Glutamatergic neuron (in vitro differentiated cells): ENCODE measurements at regions not wholly inside any gene's neighbourhood (a gene's known extent, or its start where the extent isn't known, plus 50 kb on each side); places are given as distances from the start of the nearest gene placed in this dataset.

ENCODE experiments used
- DNase-seq: peaks from one replicate; pipeline ENCODE4 v3.0.0; 2022
- H3K27ac Mint-ChIP-seq: one replicate; pipeline ENCODE4 v1.8.0; 2020; ENCODE audit warnings: mild to moderate bottlenecking, mixed read lengths, inconsistent platforms; ENCODE audit not compliant: unreplicated experiment
- H3K27me3 Mint-ChIP-seq: one replicate; pipeline ENCODE4 v1.8.0; 2020; ENCODE audit warnings: mild to moderate bottlenecking, moderate library complexity, mixed read lengths, inconsistent platforms; ENCODE audit not compliant: unreplicated experiment
- H3K36me3 Mint-ChIP-seq: one replicate; pipeline ENCODE4 v1.8.0; 2020; ENCODE audit warnings: mild to moderate bottlenecking, mixed read lengths, inconsistent platforms; ENCODE audit not compliant: unreplicated experiment
- H3K4me1 Mint-ChIP-seq: one replicate; pipeline ENCODE4 v1.8.0; 2020; ENCODE audit warnings: mild to moderate bottlenecking, low read depth, mixed read lengths, inconsistent platforms; ENCODE audit not compliant: unreplicated experiment
- H3K4me3 Mint-ChIP-seq: one replicate; pipeline ENCODE4 v1.8.0; 2020; ENCODE audit warnings: mild to moderate bottlenecking, mixed read lengths, inconsistent platforms; ENCODE audit not compliant: unreplicated experiment
- H3K9me3 Mint-ChIP-seq: one replicate; pipeline ENCODE4 v1.8.0; 2020; ENCODE audit warnings: mild to moderate bottlenecking, moderate library complexity, mixed read lengths, inconsistent platforms; ENCODE audit not compliant: unreplicated experiment
- TF ChIP-seq, protein P1 (sequence below): fragments of 200-600 bp; sonication (generic); IDR thresholded peaks from one replicate; pipeline ENCODE4 v1.5.0; 2021; ENCODE audit not compliant: partially characterized antibody, unreplicated experiment

DNA sequence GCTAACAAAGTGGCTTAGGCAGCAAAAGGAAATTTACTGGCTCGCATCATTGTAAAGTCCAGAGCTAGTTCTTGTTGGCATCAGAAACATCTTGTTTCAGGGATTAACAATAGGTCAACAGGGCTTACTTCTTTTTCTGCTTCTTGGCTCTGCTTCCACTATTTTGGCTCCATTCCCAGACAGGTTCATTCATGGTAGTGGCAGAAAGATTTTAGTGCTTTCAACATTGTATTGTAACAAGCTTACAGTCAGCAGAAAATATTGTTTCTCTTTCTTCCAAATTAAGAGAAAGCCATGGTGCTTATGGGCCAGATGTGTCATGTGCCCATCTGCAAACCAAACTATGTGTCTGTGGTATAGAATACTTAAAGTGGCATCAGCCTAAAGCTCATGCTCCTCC lies 315.6 kb downstream of the RAB38 start:
- Mint-ChIP-seq H3K36me3 (no peaks in the 10 kb centered on the region), H3K9me3 (no peaks in the 10 kb centered on the region), H3K27ac (no peak overlapping the region), H3K4me1 (no peaks in the 10 kb centered on the region), H3K4me3 (no peak overlapping the region), H3K27me3 (no peaks in the 10 kb centered on the region)
- DNase-seq, result no peak
- TF ChIP-seq, protein P1, sequence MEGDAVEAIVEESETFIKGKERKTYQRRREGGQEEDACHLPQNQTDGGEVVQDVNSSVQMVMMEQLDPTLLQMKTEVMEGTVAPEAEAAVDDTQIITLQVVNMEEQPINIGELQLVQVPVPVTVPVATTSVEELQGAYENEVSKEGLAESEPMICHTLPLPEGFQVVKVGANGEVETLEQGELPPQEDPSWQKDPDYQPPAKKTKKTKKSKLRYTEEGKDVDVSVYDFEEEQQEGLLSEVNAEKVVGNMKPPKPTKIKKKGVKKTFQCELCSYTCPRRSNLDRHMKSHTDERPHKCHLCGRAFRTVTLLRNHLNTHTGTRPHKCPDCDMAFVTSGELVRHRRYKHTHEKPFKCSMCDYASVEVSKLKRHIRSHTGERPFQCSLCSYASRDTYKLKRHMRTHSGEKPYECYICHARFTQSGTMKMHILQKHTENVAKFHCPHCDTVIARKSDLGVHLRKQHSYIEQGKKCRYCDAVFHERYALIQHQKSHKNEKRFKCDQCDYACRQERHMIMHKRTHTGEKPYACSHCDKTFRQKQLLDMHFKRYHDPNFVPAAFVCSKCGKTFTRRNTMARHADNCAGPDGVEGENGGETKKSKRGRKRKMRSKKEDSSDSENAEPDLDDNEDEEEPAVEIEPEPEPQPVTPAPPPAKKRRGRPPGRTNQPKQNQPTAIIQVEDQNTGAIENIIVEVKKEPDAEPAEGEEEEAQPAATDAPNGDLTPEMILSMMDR, result no peak

GRCh38 chr11:87851827-87852226 lies 323.4 kb downstream of the RAB38 start:
- Mint-ChIP-seq H3K27ac (no peak overlapping the region), H3K27me3 (no peaks in the 10 kb centered on the region), H3K4me3 (no peak overlapping the region), H3K36me3 (no peaks in the 10 kb centered on the region), H3K4me1 (no peaks in the 10 kb centered on the region), H3K9me3 (no peaks in the 10 kb centered on the region)
- TF ChIP-seq, protein P1, result no peak
- DNase-seq, result no peak

DNA sequence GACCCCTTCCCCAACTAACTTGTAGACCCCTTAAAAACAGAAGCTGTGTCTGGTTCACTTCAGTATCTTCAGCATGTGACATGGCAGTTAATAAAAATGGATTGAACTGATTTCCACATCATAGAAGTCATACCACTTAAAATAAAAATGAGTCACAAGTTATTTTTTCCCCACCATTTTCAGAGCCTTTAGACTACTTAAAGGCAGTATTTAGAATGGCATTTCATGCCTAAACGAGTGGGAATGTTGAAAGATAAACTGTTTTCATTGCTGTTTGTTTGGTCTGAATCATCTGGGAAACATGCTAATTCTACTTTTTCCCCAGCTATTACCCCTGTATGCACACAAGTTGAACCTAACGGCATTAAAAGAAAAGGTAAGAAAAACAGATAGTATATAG lies 324.0 kb downstream of the RAB38 start:
- DNase-seq, result no peak
- Mint-ChIP-seq H3K4me1 (no peaks in the 10 kb centered on the region), H3K4me3 (no peak overlapping the region), H3K36me3 (no peaks in the 10 kb centered on the region), H3K27me3 (no peaks in the 10 kb centered on the region), H3K27ac (no peak overlapping the region), H3K9me3 (no peaks in the 10 kb centered on the region)
- TF ChIP-seq, protein P1, result no peak

- no peaks in the 10 kb centered on the region for H3K4me1 Mint-ChIP-seq
- no peak for DNase-seq
- H3K36me3 Mint-ChIP-seq, result no peaks in the 10 kb centered on the region
- no peak overlapping the region for H3K4me3 Mint-ChIP-seq
- no peaks in the 10 kb centered on the region for H3K9me3 Mint-ChIP-seq
- TF ChIP-seq, protein P1, result no peak
- H3K27ac Mint-ChIP-seq, result no peak overlapping the region
- H3K27me3 Mint-ChIP-seq, result no peaks in the 10 kb centered on the region
Observed at GRCh38 chr11:87849216-87849615, 326.0 kb downstream of the RAB38 start.

DNA sequence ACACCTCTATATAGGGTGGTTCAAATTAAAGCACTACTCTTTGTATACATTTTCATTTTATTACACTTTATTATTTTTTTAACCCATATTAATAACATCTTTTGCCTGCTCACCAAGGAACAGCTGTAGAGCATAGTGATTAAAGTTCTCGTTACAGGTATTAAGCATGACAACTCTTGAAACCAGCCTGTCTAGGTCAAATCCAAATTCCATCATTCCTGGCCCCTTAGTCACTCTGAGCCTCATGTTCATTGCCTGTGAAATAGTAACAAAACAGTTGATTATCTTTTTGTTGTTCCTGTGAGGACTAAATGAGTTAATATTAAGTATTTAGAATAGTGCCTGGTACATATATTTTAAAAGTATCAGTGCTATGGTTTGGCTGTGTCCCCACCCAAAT lies 334.5 kb downstream of the RAB38 start:
- TF ChIP-seq, protein P1, result no peak
- H3K36me3 Mint-ChIP-seq, result no peaks in the 10 kb centered on the region
- no peak for DNase-seq
- no peaks in the 10 kb centered on the region for H3K9me3 Mint-ChIP-seq
- H3K4me1 Mint-ChIP-seq, result no peaks in the 10 kb centered on the region
- no peaks in the 10 kb centered on the region for H3K27me3 Mint-ChIP-seq
- no peak overlapping the region for H3K4me3 Mint-ChIP-seq
- no peak overlapping the region for H3K27ac Mint-ChIP-seq
